Uterus (tissue), 3 donors: ENCODE measurements at regions not wholly inside any gene's neighbourhood (a gene's known extent, or its start where the extent isn't known, plus 50 kb on each side); places are given as distances from the start of the nearest gene placed in this dataset.
"Not testable (repeated sequence)": the region's sequence is repeated elsewhere in the genome, so short reads cannot be mapped to it uniquely, and the experiment has no call there.

ENCODE experiments used
- DNase-seq, 2 donors: peaks; one replicate each; pipeline ENCODE4 v3.0.0-alpha.2; 2019 to 2020
- H3K27ac ChIP-seq, 2 donors: fragments of 200-600 bp; sonication (generic); 1 replicate in 1 of 2; 2 replicates in 1 of 2; pipeline ENCODE4 v1.5.1; 2016 to 2018
- H3K27me3 ChIP-seq, 2 donors: fragments of 200-600 bp; sonication (generic); one replicate each; pipeline ENCODE4 v1.5.1; 2018 to 2019; ENCODE audit warnings: control low read depth in 1 of 2
- H3K36me3 ChIP-seq, 2 donors: fragments of 200-600 bp; sonication (generic); one replicate each; pipeline ENCODE4 v1.5.1; 2019; ENCODE audit warnings: control low read depth in 1 of 2
- H3K4me1 ChIP-seq, 2 donors: fragments of 200-600 bp; sonication (generic); one replicate each; pipeline ENCODE4 v1.5.1; 2018 to 2019; ENCODE audit warnings: control low read depth in 1 of 2
- H3K4me3 ChIP-seq, 2 donors: fragments of 200-600 bp; sonication (generic); 1 replicate in 1 of 2; 2 replicates in 1 of 2; pipeline ENCODE4 v1.5.1; 2018 to 2019; ENCODE audit warnings: mild to moderate bottlenecking in 1 of 2
- H3K9me3 ChIP-seq, 2 donors: fragments of 200-600 bp; sonication (generic); one replicate each; pipeline ENCODE4 v1.5.1; 2019; ENCODE audit warnings: control low read depth in 1 of 2
- POLR2A ChIP-seq, 2 donors: fragments of 450-650 bp; IDR thresholded peaks; one replicate each; pipeline ENCODE4 v1.6.1; 2016; ENCODE audit warnings: antibody characterized with exemption in 2 of 2, mild to moderate bottlenecking in 1 of 2, moderate library complexity in 1 of 2
- intact Hi-C: fragments of 100-400 bp; cut with DNase I; formaldehyde crosslinking; loops from one replicate; pipeline ENCODE4 v1.15.1; 2023; ENCODE audit warnings: low total_unique reads
- TF ChIP-seq, protein P1 (sequence below), 4 experiments: fragments of 200-600 bp in 2 of 4; fragments of 450-650 bp in 2 of 4; sonication (generic) in 2 of 4; IDR thresholded peaks; one replicate each; pipeline ENCODE4 v1.5.1; 2016 to 2019; ENCODE audit warnings: antibody characterized with exemption in 4 of 4, mild to moderate bottlenecking in 2 of 4, moderate library complexity in 1 of 4
- donor health status: DM: yes; HTN: yes; CAD: no.

DNA sequence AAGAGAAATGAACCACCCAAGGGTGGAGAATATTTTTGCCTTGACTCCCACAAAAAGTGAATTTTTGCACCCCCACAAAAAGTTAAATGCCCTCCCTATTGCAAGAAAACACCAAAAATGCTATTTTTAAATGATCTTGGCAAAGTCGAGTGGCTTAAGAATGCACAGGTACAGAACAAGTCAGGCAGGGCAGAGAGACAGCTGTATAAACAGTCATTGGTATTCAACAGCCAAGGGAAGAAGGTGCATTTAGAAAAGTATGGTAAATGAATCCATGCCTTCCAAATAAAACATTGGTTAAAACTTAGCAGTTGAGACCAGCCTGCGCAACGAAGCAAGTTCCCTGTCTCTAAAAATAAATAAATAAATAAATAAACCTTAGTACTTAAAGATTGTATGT is 169.3 kb downstream of the CHIC2 start:
- DNase-seq = no peak
- no peak overlapping the region for H3K27ac ChIP-seq
- H3K4me1 ChIP-seq = peaks cover 0 to 6% of the 10 kb centered on the region in 2 donors
- intact Hi-C loops = no loop called here
- TF ChIP-seq, protein P1, sequence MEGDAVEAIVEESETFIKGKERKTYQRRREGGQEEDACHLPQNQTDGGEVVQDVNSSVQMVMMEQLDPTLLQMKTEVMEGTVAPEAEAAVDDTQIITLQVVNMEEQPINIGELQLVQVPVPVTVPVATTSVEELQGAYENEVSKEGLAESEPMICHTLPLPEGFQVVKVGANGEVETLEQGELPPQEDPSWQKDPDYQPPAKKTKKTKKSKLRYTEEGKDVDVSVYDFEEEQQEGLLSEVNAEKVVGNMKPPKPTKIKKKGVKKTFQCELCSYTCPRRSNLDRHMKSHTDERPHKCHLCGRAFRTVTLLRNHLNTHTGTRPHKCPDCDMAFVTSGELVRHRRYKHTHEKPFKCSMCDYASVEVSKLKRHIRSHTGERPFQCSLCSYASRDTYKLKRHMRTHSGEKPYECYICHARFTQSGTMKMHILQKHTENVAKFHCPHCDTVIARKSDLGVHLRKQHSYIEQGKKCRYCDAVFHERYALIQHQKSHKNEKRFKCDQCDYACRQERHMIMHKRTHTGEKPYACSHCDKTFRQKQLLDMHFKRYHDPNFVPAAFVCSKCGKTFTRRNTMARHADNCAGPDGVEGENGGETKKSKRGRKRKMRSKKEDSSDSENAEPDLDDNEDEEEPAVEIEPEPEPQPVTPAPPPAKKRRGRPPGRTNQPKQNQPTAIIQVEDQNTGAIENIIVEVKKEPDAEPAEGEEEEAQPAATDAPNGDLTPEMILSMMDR (IDR thresholded peaks at IDR 0.05) = no peak
- TF ChIP-seq POLR2A (IDR thresholded peaks at IDR 0.05) = no peak
- no peaks in the 10 kb centered on the region for H3K27me3 ChIP-seq
- H3K4me3 ChIP-seq = no peak overlapping the region
- H3K36me3 ChIP-seq = no peaks in the 10 kb centered on the region
- no peaks in the 10 kb centered on the region for H3K9me3 ChIP-seq

DNA sequence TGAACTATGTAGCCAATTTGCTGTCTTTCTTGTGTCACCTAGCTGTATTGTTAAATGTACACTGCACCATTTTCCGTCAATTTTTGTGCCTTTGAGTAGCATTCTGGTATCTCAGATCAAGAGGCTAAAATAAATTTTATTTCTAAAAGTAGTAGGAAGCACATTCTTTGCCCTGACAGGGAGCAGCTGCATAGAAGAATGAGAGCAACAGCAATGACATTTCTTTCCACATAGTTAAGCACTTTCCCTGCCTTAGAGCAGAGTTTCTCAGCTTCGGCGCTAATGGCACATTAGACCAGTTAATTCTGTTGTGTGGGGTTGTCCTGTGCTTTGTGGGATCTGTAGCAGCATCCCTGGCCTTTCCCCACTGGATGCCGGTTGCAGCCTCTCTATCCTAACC is 173.9 kb downstream of the CHIC2 start:
- H3K27ac ChIP-seq = peak overlapping the region in 1 of 2 donors; percentile 37
- DNase-seq = no peak
- no peaks in the 10 kb centered on the region for H3K36me3 ChIP-seq
- H3K4me3 ChIP-seq = no peak overlapping the region
- no peaks in the 10 kb centered on the region for H3K27me3 ChIP-seq
- TF ChIP-seq, protein P1 (IDR thresholded peaks at IDR 0.05) = no peak
- TF ChIP-seq POLR2A (IDR thresholded peaks at IDR 0.05) = no peak
- H3K4me1 ChIP-seq = peaks cover 0 to 4% of the 10 kb centered on the region in 2 donors
- H3K9me3 ChIP-seq = no peaks in the 10 kb centered on the region
- intact Hi-C loops = no loop called here

DNA sequence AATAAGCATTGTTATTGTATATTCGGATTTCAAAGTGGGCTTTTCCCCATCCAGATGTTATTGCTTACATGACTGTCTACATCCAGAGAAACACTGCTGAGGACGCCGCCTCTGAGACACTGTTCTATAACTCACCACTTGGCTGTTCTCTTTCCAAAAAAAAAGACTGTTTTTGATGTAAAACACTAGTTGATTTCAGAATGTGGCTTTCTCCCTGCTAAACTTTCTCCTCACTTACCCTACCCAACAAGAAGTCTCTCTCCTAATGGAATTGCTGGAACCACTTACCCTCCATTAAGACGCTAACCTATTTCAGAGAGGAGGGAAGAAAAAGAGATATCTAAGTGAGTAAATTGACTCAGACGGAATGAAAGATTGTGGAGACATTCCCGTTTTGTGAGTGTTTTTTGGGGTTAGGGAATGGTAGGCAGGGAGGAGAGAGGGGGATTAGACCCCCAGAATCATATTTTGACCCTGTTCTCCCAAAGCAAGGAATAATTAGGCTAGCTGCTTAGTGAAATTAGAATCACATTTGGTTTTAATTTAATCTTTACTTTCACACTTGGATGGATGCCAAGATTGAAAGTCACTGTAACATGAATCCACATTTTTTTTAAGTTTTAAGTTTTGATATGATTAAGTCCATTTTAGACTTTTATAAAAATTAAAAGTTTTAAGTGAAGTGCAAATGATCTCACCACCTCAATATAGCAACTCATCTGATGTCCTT is 174.9 kb downstream of the CHIC2 start:
- H3K27ac ChIP-seq = peak overlapping the region; percentile 37 to 52
- H3K9me3 ChIP-seq = no peaks in the 10 kb centered on the region
- H3K4me3 ChIP-seq = no peak overlapping the region
- intact Hi-C loops = no loop called here
- no peaks in the 10 kb centered on the region for H3K27me3 ChIP-seq
- H3K4me1 ChIP-seq = peaks cover 0 to 4% of the 10 kb centered on the region in 2 donors
- no peak for DNase-seq
- H3K36me3 ChIP-seq = no peaks in the 10 kb centered on the region
- no peak for TF ChIP-seq POLR2A (IDR thresholded peaks at IDR 0.05)
- TF ChIP-seq, protein P1 (IDR thresholded peaks at IDR 0.05) = no peak

DNA sequence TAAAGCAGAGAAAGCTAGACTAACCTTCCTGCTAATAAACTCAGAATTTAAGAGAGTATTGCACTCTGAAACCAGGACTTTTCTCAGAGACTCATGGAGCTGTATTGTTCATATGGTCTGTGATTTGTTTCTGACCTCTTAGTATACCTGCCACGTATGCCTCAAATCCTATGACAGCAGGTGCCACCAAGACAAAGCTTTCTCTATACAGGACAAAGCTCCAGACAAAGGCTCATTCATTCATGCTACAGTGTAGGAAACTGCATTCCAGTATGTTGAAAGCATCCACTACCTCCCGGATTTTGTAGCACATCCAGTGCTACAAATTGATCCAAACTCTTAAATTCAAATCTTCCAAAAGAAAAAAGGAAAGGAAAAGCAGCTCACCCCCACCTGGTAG is 178.3 kb downstream of the CHIC2 start:
- H3K36me3 ChIP-seq = no peaks in the 10 kb centered on the region
- H3K27ac ChIP-seq = no peak overlapping the region
- TF ChIP-seq, protein P1 (IDR thresholded peaks at IDR 0.05) = no peak
- TF ChIP-seq POLR2A (IDR thresholded peaks at IDR 0.05) = no peak

DNA sequence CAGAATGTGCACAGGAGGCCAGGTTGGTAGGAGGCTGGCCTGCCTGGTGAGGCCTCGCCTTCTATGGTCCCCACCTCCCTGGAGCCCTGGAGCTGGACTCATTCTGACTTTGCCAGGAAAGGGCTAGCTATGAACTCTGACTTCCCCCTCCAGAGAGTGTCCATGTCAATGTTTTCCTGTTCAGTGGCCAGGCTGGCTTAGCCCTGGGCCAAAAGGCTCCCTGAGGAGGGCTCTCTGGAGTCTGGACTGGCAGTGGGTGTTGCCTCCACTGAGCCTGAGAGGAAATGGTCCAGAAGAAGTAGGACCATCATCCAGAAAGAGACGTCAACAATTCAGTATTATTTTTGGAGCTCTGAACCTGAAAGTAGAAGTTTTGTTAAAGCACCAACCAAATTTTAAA is 178.7 kb downstream of the CHIC2 start:
- intact Hi-C loops = no loop called here
- no peak overlapping the region for H3K27ac ChIP-seq
- no peak for TF ChIP-seq POLR2A (IDR thresholded peaks at IDR 0.05)
- TF ChIP-seq, protein P1 (IDR thresholded peaks at IDR 0.05) = no peak
- no peaks in the 10 kb centered on the region for H3K9me3 ChIP-seq
- no peaks in the 10 kb centered on the region for H3K36me3 ChIP-seq
- H3K4me1 ChIP-seq = peaks cover 0 to 4% of the 10 kb centered on the region in 2 donors
- no peaks in the 10 kb centered on the region for H3K27me3 ChIP-seq
- no peak for DNase-seq
- H3K4me3 ChIP-seq = no peak overlapping the region

More for the DNA sequence above, 178.3 kb downstream of the CHIC2 start:
- no peak for DNase-seq
- intact Hi-C loops = no loop called here
- Histone ChIP-seq H3K27me3 (no peaks in the 10 kb centered on the region), H3K4me3 (no peak overlapping the region), H3K9me3 (no peaks in the 10 kb centered on the region), H3K4me1 (peaks cover 0 to 4% of the 10 kb centered on the region in 2 donors)

DNA sequence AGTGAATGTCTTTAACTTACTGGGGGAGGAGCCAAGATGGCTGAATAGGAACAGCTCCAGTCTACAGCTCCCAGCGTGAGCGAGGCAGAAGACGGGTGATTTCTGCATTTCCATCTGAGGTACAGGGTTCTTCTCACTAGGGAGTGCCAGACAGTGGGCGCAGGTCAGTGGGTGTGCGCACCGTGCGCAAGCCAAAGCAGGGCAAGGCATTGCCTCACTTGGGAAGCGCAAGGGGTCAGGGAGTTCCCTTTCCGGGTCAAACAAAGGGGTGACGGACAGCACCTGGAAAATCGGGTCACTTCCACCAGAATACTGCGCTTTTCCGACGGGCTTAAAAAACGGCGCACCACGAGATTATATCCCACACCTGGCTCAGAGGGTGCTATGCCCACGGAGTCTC is 187.3 kb downstream of the CHIC2 start:
- H3K27ac ChIP-seq, H3K4me3 ChIP-seq, H3K9me3 ChIP-seq, H3K27me3 ChIP-seq, H3K36me3 ChIP-seq, H3K4me1 ChIP-seq, DNase-seq, intact Hi-C loops: not testable (repeated sequence)
